ENCODE measurements at regions not wholly inside any gene's neighbourhood (a gene's known extent, or its start where the extent isn't known, plus 50 kb on each side); places are given as distances from the start of the nearest gene placed in this dataset.

- H3K23ac ChIP-seq (ENCODE audit: insufficient read length) = no peak overlapping the region
- no peak overlapping the region for H2AFZ ChIP-seq (ENCODE audit: low read length)
- no peak overlapping the region for H4K8ac ChIP-seq (ENCODE audit: extremely low read depth, insufficient read depth, low read length)
- no peak overlapping the region for H2BK15ac ChIP-seq (ENCODE audit: low read length)
- H3K4me2 ChIP-seq (ENCODE audit: insufficient read depth in 1 of 2, low read depth in 2 of 2, low read length in 2 of 2) = no peak overlapping the region
- no peak overlapping the region for H3K9ac ChIP-seq (replicated peaks in 1 of 4; ENCODE audit: extremely low read depth in 1 of 4, low read depth in 3 of 4, low read length in 3 of 4)
- H3K36me3 ChIP-seq (ENCODE audit: control insufficient read depth in 2 of 4, insufficient read depth in 4 of 4, low read length in 3 of 4) = no peaks in the 10 kb centered on the region
- no peak overlapping the region for H3K4ac ChIP-seq (replicated peaks; ENCODE audit: insufficient read length, low read depth, low read length)
- no peaks in the 10 kb centered on the region for H3K79me1 ChIP-seq (ENCODE audit: low read depth, low read length)
- no peak overlapping the region for H3K14ac ChIP-seq (ENCODE audit: insufficient read length)
- no peak overlapping the region for H2BK5ac ChIP-seq (ENCODE audit: low read depth, low read length)
- no peak overlapping the region for H3K18ac ChIP-seq (ENCODE audit: extremely low read depth, low read length)
- H4K20me1 ChIP-seq (replicated peaks in 1 of 2; ENCODE audit: control insufficient read depth in 1 of 2, insufficient read depth in 2 of 2, low read length in 2 of 2) = no peaks in the 10 kb centered on the region
- H4K91ac ChIP-seq (replicated peaks; ENCODE audit: insufficient read length, low read length) = no peak overlapping the region
- H3K4me1 ChIP-seq (replicated peaks in 1 of 4; ENCODE audit: control insufficient read depth in 3 of 4, insufficient read depth in 4 of 4, low read length in 3 of 4) = no peaks in the 10 kb centered on the region
- no peaks in the 10 kb centered on the region for H3K79me2 ChIP-seq (ENCODE audit: control insufficient read depth in 1 of 2, insufficient read depth in 2 of 2, low read length in 2 of 2)
- no peaks in the 10 kb centered on the region for H3K9me3 ChIP-seq (ENCODE audit: insufficient read depth in 2 of 2, low read depth in 1 of 2, low read length in 1 of 2)
- no peak overlapping the region for H2BK120ac ChIP-seq (replicated peaks; ENCODE audit: low read depth, low read length)
- DNase-seq (ENCODE audit: low read depth in 1 of 2, low spot score in 2 of 2) = no peak
- POLR2A ChIA-PET (ENCODE audit: partially characterized antibody) = no interaction called here
- no peak overlapping the region for H3K4me3 ChIP-seq (ENCODE audit: extremely low read depth in 1 of 4, insufficient read depth in 2 of 4, low read depth in 3 of 4, low read length in 4 of 4)
- H2BK20ac ChIP-seq (ENCODE audit: low read length) = no peak overlapping the region
- CTCF ChIA-PET (ENCODE audit: partially characterized antibody) = interaction anchor here (0.7 to 2.0 kb wide), 3 partner anchors 10 to 110 kb away, joined by 3 to 12 read pairs (median 3); no protein-coding TSS in a partner anchor
- no peak overlapping the region for H4K5ac ChIP-seq (ENCODE audit: insufficient read length, low read depth, low read length)
- FAIRE-seq = no peak
- no peaks in the 10 kb centered on the region for H3K23me2 ChIP-seq (ENCODE audit: low read depth, low read length)
- no peak overlapping the region for H2AK5ac ChIP-seq (ENCODE audit: low read depth, low read length)
- H3K27me3 ChIP-seq (replicated peaks in 1 of 4; ENCODE audit: control insufficient read depth in 3 of 4, extremely low read depth in 1 of 4, insufficient read depth in 3 of 4, low read length in 3 of 4) = no peaks in the 10 kb centered on the region
- H3K56ac ChIP-seq (replicated peaks; ENCODE audit: insufficient read length, low read depth, low read length) = no peak overlapping the region
- H2BK12ac ChIP-seq (ENCODE audit: low read depth, low read length) = no peak overlapping the region
- H3K27ac ChIP-seq (ENCODE audit: low read depth, low read length) = no peak overlapping the region
- no peak for TF ChIP-seq KDM1A (IDR thresholded peaks at IDR 0.05; ENCODE audit: borderline replicate concordance, low read length)
- TF ChIP-seq EGR1 (IDR thresholded peaks at IDR 0.05; ENCODE audit: borderline replicate concordance, low read depth, low read length) = no peak
- TF ChIP-seq EP300 (IDR thresholded peaks at IDR 0.05; ENCODE audit: borderline replicate concordance in 1 of 2, low read depth in 2 of 2, low read length in 2 of 2) = no peak
- no peak for TF ChIP-seq ATF2 (IDR thresholded peaks at IDR 0.05; ENCODE audit: low read length)
- no peak for TF ChIP-seq CTBP2 (IDR thresholded peaks at IDR 0.05; ENCODE audit: borderline replicate concordance, insufficient read depth, insufficient read length, low read length)
- TF ChIP-seq SIX5 (IDR thresholded peaks at IDR 0.05; ENCODE audit: low read depth, low read length) = no peak
- no peak for TF ChIP-seq FOSL1 (IDR thresholded peaks at IDR 0.05; ENCODE audit: insufficient read depth, low read depth, low read length)
- TF ChIP-seq SIN3A (conservative IDR thresholded peaks at IDR 0.05 in 1 of 2, IDR thresholded peaks at IDR 0.05 in 1 of 2; ENCODE audit: low read depth in 1 of 2, low read length in 2 of 2) = no peak
- no peak for TF ChIP-seq HDAC6 (IDR thresholded peaks at IDR 0.05; ENCODE audit: low read depth, low read length)
- TF ChIP-seq CHD2 (IDR thresholded peaks at IDR 0.05; ENCODE audit: low read length) = no peak
- TF ChIP-seq SUZ12 (IDR thresholded peaks at IDR 0.05; ENCODE audit: low read length) = no peak
- no peak for TF ChIP-seq E2F6 (IDR thresholded peaks at IDR 0.05)
- no peak for TF ChIP-seq RXRA (IDR thresholded peaks at IDR 0.05; ENCODE audit: insufficient read depth, low read depth, low read length)
Observed at GRCh38 chr17:55625521-55625920, 97.1 kb downstream of the TMEM100 start.

All from H1 (cell line).